HepG2 (cell line): ENCODE measurements at regions not wholly inside any gene's neighbourhood (a gene's known extent, or its start where the extent isn't known, plus 50 kb on each side); places are given as distances from the start of the nearest gene placed in this dataset.

Experiments
- ATAC-seq: fragments of 200-7000 bp; cut with Tn5 transposase; 3 replicates; pipeline ENCODE4 v1.9.1; 2020; ENCODE audit warnings: mild to moderate bottlenecking, moderate library complexity
- BruUV-seq: library from RNA; stranded (reverse); fragments of 400-500 nt; replicated peaks from 2 replicates; lab custom pipeline; 2021; lab: Mats Ljungman, UMichigan
- CTCF ChIA-PET: fragments of 300-600 bp; formaldehyde crosslinking; extraction: SDS; loops from one replicate; lab custom pipeline; 2021; ENCODE audit warnings: low total read pairs, inconsistent platforms, low intra/inter-chr PET ratio; lab: Yijun Ruan, JAX
- POLR2A ChIA-PET: fragments of 350-600 bp; sonication (Branson Sonifier 250); formaldehyde crosslinking; loops from one replicate; lab custom pipeline; 2020; ENCODE audit warnings: antibody characterized with exemption, inconsistent platforms; lab: Yijun Ruan, JAX
- DNase-seq: peaks from one replicate; pipeline ENCODE4 v3.0.0-alpha.2; 2015; ENCODE audit warnings: low spot score
- FAIRE-seq: peaks from 3 replicates; lab custom pipeline; 2011; peaks lifted over from hg19 to GRCh38; lab: Jason Lieb, UNC
- H2AFZ ChIP-seq: one replicate; pipeline ENCODE4 v1.6.1; 2011; ENCODE audit warnings: low read length, inconsistent platforms
- H3K27ac ChIP-seq: fragments of 300-600 bp; 3 replicates; pipeline ENCODE4 v1.8.0; 2011; ENCODE audit warnings: mixed run types, mild to moderate bottlenecking, mixed read lengths, low read length, inconsistent platforms; ENCODE audit not compliant: insufficient read depth; ENCODE audit errors: extremely low read length
- H3K27me3 ChIP-seq, 2 experiments: fragments of 200-600 bp in 1 of 2; 2 replicates in 1 of 2; 3 replicates in 1 of 2; pipeline versions ENCODE4 v1.6.0 to v1.8.0; 2011; ENCODE audit warnings: low read length in 2 of 2, mild to moderate bottlenecking in 2 of 2, moderate library complexity in 2 of 2, inconsistent platforms in 1 of 2; ENCODE audit not compliant: insufficient read depth in 2 of 2, control insufficient read depth in 1 of 2
- H3K36me3 ChIP-seq, 2 experiments: fragments of 200-600 bp in 1 of 2; replicated peaks in 1 of 2; 2 replicates in 1 of 2; 3 replicates in 1 of 2; pipeline versions ENCODE4 v1.5.1 to v1.8.0; 2011; ENCODE audit warnings: low read length in 2 of 2, inconsistent platforms in 1 of 2; ENCODE audit not compliant: insufficient read depth in 2 of 2, control insufficient read depth in 1 of 2
- H3K4me1 ChIP-seq: 2 replicates; pipeline ENCODE4 v1.5.1; 2012; ENCODE audit warnings: low read length, inconsistent platforms; ENCODE audit not compliant: insufficient read depth
- H3K4me2 ChIP-seq: 2 replicates; pipeline ENCODE4 v1.6.0; 2011; ENCODE audit warnings: low read depth, low read length, inconsistent platforms
- H3K4me3 ChIP-seq, 3 experiments: fragments of 200-600 bp in 1 of 3; sonication (generic), shearing (Covaris generic) in 1 of 3; replicated peaks in 1 of 3; 2 replicates each; pipeline ENCODE4 v1.5.1; 2011 to 2016; ENCODE audit warnings: low read length in 3 of 3, inconsistent platforms in 2 of 3, low read depth in 2 of 3, mild to moderate bottlenecking in 2 of 3, control low read depth in 1 of 3, mixed read lengths in 1 of 3; ENCODE audit not compliant: insufficient read depth in 1 of 3
- H3K79me2 ChIP-seq: one replicate; pipeline ENCODE4 v1.6.1; 2011; ENCODE audit warnings: low read length, inconsistent platforms; ENCODE audit not compliant: insufficient read depth
- H3K9ac ChIP-seq: 2 replicates; pipeline ENCODE4 v1.6.0; 2011; ENCODE audit warnings: mild to moderate bottlenecking, low read depth, low read length, inconsistent platforms; ENCODE audit not compliant: insufficient read depth
- H3K9me3 ChIP-seq: 2 replicates; pipeline ENCODE4 v1.5.1; 2012; ENCODE audit warnings: mild to moderate bottlenecking, low read length
- H4K20me1 ChIP-seq: 2 replicates; pipeline ENCODE4 v1.6.0; 2011; ENCODE audit warnings: inconsistent platforms, mild to moderate bottlenecking, low read length, moderate library complexity; ENCODE audit not compliant: insufficient read depth
- AGO2 ChIP-seq: fragments of 200-400 bp; formaldehyde crosslinking; optimal IDR thresholded peaks from 2 replicates; pipeline ENCODE3; 2017; ENCODE audit warnings: mild to moderate bottlenecking, low read depth, low read length, moderate library complexity
- AHR ChIP-seq: IDR thresholded peaks from 2 replicates; pipeline ENCODE4 v1.6.1; 2018; ENCODE audit warnings: missing genetic modification reagents, missing compliant biosample characterization
- ATF7-NPFF ChIP-seq: sonication (generic); formaldehyde crosslinking; IDR thresholded peaks from 2 replicates; pipeline ENCODE4 v1.8.1; 2023; ENCODE audit warnings: mild to moderate bottlenecking, low read depth, missing genetic modification reagents, moderate library complexity
- EP300 ChIP-seq, 3 experiments: sonication (generic) in 1 of 3; formaldehyde crosslinking in 1 of 3; IDR thresholded peaks; 2 replicates each; pipeline versions ENCODE4 v1.5.1 to v1.6.1; 2011 to 2020; ENCODE audit warnings: low read depth in 2 of 3, low read length in 2 of 3, borderline replicate concordance in 1 of 3, improper control_type of control experiment in 1 of 3, mild to moderate bottlenecking in 1 of 3, missing genetic modification reagents in 1 of 3, moderate library complexity in 1 of 3
- EZH2 ChIP-seq: conservative IDR thresholded peaks from 2 replicates; pipeline ENCODE4 v1.6.1; 2012; ENCODE audit warnings: mild to moderate bottlenecking, low read depth, low read length, moderate library complexity
- FOSL2 ChIP-seq: sonication (generic); formaldehyde crosslinking; IDR thresholded peaks from 2 replicates; pipeline ENCODE4 v1.4.0; 2020; ENCODE audit warnings: missing genetic modification reagents
- JUNB ChIP-seq: sonication (generic); formaldehyde crosslinking; IDR thresholded peaks from 2 replicates; pipeline ENCODE4 v1.8.0; 2022; ENCODE audit warnings: missing genetic modification reagents, mild to moderate bottlenecking, borderline replicate concordance
- MATR3 ChIP-seq: sonication (generic); formaldehyde crosslinking; IDR thresholded peaks from 2 replicates; pipeline ENCODE4 v1.4.0; 2020; ENCODE audit warnings: missing genetic modification reagents
- NFIC ChIP-seq: IDR thresholded peaks from 2 replicates; pipeline ENCODE4 v1.6.1; 2012; ENCODE audit warnings: mild to moderate bottlenecking, low read length, inconsistent platforms
- SOX6 ChIP-seq, 2 experiments: fragments of 450-650 bp in 1 of 2; sonication (generic) in 1 of 2; formaldehyde crosslinking in 1 of 2; IDR thresholded peaks; 2 replicates each; pipeline versions ENCODE4 v1.4.0 to v1.6.1; 2017 to 2020; ENCODE audit warnings: antibody characterized with exemption in 1 of 2, mild to moderate bottlenecking in 1 of 2, missing genetic modification reagents in 1 of 2
- THRA ChIP-seq: sonication (generic); formaldehyde crosslinking; IDR thresholded peaks from 2 replicates; pipeline ENCODE4 v1.4.0; 2020; ENCODE audit warnings: missing genetic modification reagents, borderline replicate concordance
- TMF1 ChIP-seq: sonication (generic); formaldehyde crosslinking; IDR thresholded peaks from 2 replicates; pipeline ENCODE4 v1.8.1; 2022; ENCODE audit warnings: low read depth, missing genetic modification reagents
- ZBTB44 ChIP-seq: sonication (generic); formaldehyde crosslinking; IDR thresholded peaks from 2 replicates; pipeline ENCODE4 v1.4.0; 2020; ENCODE audit warnings: missing genetic modification reagents
- ZFP90 ChIP-seq: sonication (generic); formaldehyde crosslinking; IDR thresholded peaks from 2 replicates; pipeline ENCODE4 v1.8.0; 2022; ENCODE audit warnings: missing genetic modification reagents, mild to moderate bottlenecking, inconsistent platforms, borderline replicate concordance
- ZNF337 ChIP-seq: sonication (generic); formaldehyde crosslinking; IDR thresholded peaks from 2 replicates; pipeline ENCODE4 v1.5.1; 2020; ENCODE audit warnings: missing genetic modification reagents, low read depth, mild to moderate bottlenecking, borderline replicate concordance
- ZNF768 ChIP-seq: sonication (generic); formaldehyde crosslinking; IDR thresholded peaks from 2 replicates; pipeline ENCODE4 v1.4.0; 2020; ENCODE audit warnings: missing genetic modification reagents
- ZSCAN30 ChIP-seq: sonication (generic); formaldehyde crosslinking; IDR thresholded peaks from 2 replicates; pipeline ENCODE4 v1.5.0; 2020; ENCODE audit warnings: mild to moderate bottlenecking, missing genetic modification reagents
- WGBS: methylation state at CpG from one replicate; pipeline ENCODE4 v1.1.6; 2017; ENCODE audit warnings: low lambda C conversion rate; 5-methylcytosine and 5-hydroxymethylcytosine counted together
- in situ Hi-C: cut with HindIII; loops from 2 replicates; pipeline ENCODE4 v1.10.0; 2017; ENCODE audit warnings: low pct_unique_long_range_greater_than_20kb; ENCODE audit not compliant: extremely low pct_ligation_motif_present
- intact Hi-C: fragments of 100-400 bp; cut with micrococcal nuclease; formaldehyde crosslinking; loops from one replicate; pipeline ENCODE4 v1.10.0; 2022; ENCODE audit not compliant: unreplicated experiment
- TF ChIP-seq, protein P1 (sequence below): IDR thresholded peaks from 2 replicates; pipeline ENCODE4 v1.6.1; 2016

- no TSS peak for BruUV-seq
- H2AFZ ChIP-seq = no peak overlapping the region
- H3K4me3 ChIP-seq = no peak overlapping the region
- DNase-seq = no peak
- intact Hi-C loops (no loop called here), in situ Hi-C loops (no loop called here)
- TF ChIP-seq AHR (CRISPR knock-in tag) = no peak
- no peak for TF ChIP-seq NFIC
- no peak for TF ChIP-seq TMF1 (CRISPR knock-in tag)
- no peak for TF ChIP-seq ZBTB44 (CRISPR knock-in tag)
- no peak for TF ChIP-seq ZFP90 (CRISPR knock-in tag)
- no peak for TF ChIP-seq EP300 (IDR thresholded peaks at IDR 0.05; ENCODE audit: low read depth in 2 of 2, low read length in 2 of 2)
- TF ChIP-seq EP300 (CRISPR knock-in tag; IDR thresholded peaks at IDR 0.05; ENCODE audit: borderline replicate concordance) = no peak
- no peak for TF ChIP-seq AGO2
- no peak for TF ChIP-seq MATR3
- no peak for TF ChIP-seq SOX6 (IDR thresholded peaks at IDR 0.05)
- TF ChIP-seq SOX6 (CRISPR knock-in tag; IDR thresholded peaks at IDR 0.05) = no peak
- TF ChIP-seq, protein P1, sequence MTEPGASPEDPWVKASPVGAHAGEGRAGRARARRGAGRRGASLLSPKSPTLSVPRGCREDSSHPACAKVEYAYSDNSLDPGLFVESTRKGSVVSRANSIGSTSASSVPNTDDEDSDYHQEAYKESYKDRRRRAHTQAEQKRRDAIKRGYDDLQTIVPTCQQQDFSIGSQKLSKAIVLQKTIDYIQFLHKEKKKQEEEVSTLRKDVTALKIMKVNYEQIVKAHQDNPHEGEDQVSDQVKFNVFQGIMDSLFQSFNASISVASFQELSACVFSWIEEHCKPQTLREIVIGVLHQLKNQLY (CRISPR knock-in tag) = no peak
- no peak for TF ChIP-seq ZSCAN30 (CRISPR knock-in tag)
- no peak for TF ChIP-seq ZNF768
- no peak for TF ChIP-seq ATF7-NPFF (CRISPR knock-in tag)
- TF ChIP-seq THRA = no peak
- TF ChIP-seq FOSL2 (CRISPR knock-in tag) = no peak
- TF ChIP-seq EZH2 = no peak
- no peak for TF ChIP-seq JUNB
- TF ChIP-seq ZNF337 (CRISPR knock-in tag) = no peak
- FAIRE-seq = no peak
- CTCF ChIA-PET = no interaction called here
- H3K27me3 ChIP-seq = no peaks in the 10 kb centered on the region
- H3K9ac ChIP-seq = no peak overlapping the region
- H4K20me1 ChIP-seq = no peaks in the 10 kb centered on the region
- H3K4me2 ChIP-seq = no peak overlapping the region
- ATAC-seq = no peak
- POLR2A ChIA-PET = no interaction called here
- H3K4me1 ChIP-seq = no peaks in the 10 kb centered on the region
- H3K79me2 ChIP-seq = no peaks in the 10 kb centered on the region
- no peak overlapping the region for H3K27ac ChIP-seq
- no peaks in the 10 kb centered on the region for H3K9me3 ChIP-seq
- WGBS = 8% methylated on average over 4 of the region's 4 CpGs
- no peaks in the 10 kb centered on the region for H3K36me3 ChIP-seq
Measured at GRCh38 chr7:46626261-46626660, 705.2 kb upstream of the IGFBP3 start.
